ENCODE measurements at regions not wholly inside any gene's neighbourhood (a gene's known extent, or its start where the extent isn't known, plus 50 kb on each side); places are given as distances from the start of the nearest gene placed in this dataset.

- no peak overlapping the region for H2AFZ ChIP-seq (ENCODE audit: low read depth, low read length, severe bottlenecking)
- no peaks in the 10 kb centered on the region for H3F3A ChIP-seq (ENCODE audit: insufficient read depth)
- TF ChIP-seq CTCF (IDR thresholded peaks at IDR 0.05; ENCODE audit: insufficient read depth, low read length, poor library complexity, severe bottlenecking): no peak
- no peak for TF ChIP-seq EZH2phosphoT487 (conservative IDR thresholded peaks at IDR 0.05; ENCODE audit: low read length)
- no peaks in the 10 kb centered on the region for H3K9me2 ChIP-seq (replicated peaks; ENCODE audit: insufficient read depth, low read length)
- no peaks in the 10 kb centered on the region for H4K20me1 ChIP-seq (ENCODE audit: low read depth, low read length)
- no peaks in the 10 kb centered on the region for H3K27me3 ChIP-seq (ENCODE audit: low read length)
- H3K27ac ChIP-seq (ENCODE audit: low read depth, low read length): no peak overlapping the region
- H3K79me2 ChIP-seq (ENCODE audit: insufficient read depth, low read length): no peaks in the 10 kb centered on the region
- H3K9me3 ChIP-seq (ENCODE audit: insufficient read depth, low read length): peaks cover 4% of the 10 kb centered on the region; the same call in 1 of the 2 replicates
- no peak overlapping the region for H3K4me2 ChIP-seq (ENCODE audit: low read depth, low read length, poor library complexity, severe bottlenecking)
- H3K9ac ChIP-seq (ENCODE audit: low read length): no peak overlapping the region
- H3K4me3 ChIP-seq (ENCODE audit: insufficient read depth, low read length, poor library complexity, severe bottlenecking): no peak overlapping the region
- H3K36me3 ChIP-seq (ENCODE audit: low read length): no peaks in the 10 kb centered on the region
These were observed 232.8 kb upstream of the DIO3 start for GRCh38 chr14:101328412-101329028.

GRCh38 chr14:101330416-101331140 is 230.7 kb upstream of the DIO3 start:
- no peak overlapping the region for H3K27ac ChIP-seq (ENCODE audit: low read depth, low read length)
- no peaks in the 10 kb centered on the region for H3K9me2 ChIP-seq (replicated peaks; ENCODE audit: insufficient read depth, low read length)
- no peaks in the 10 kb centered on the region for H3K79me2 ChIP-seq (ENCODE audit: insufficient read depth, low read length)
- H3K9ac ChIP-seq (ENCODE audit: low read length): no peak overlapping the region
- H3K36me3 ChIP-seq (ENCODE audit: low read length): no peaks in the 10 kb centered on the region
- H3K4me2 ChIP-seq (ENCODE audit: low read depth, low read length, poor library complexity, severe bottlenecking): no peak overlapping the region
- no peaks in the 10 kb centered on the region for H3K27me3 ChIP-seq (ENCODE audit: low read length)
- no peaks in the 10 kb centered on the region for H3F3A ChIP-seq (ENCODE audit: insufficient read depth)
- no peak overlapping the region for H3K4me3 ChIP-seq (ENCODE audit: insufficient read depth, low read length, poor library complexity, severe bottlenecking)
- no peaks in the 10 kb centered on the region for H3K9me3 ChIP-seq (ENCODE audit: insufficient read depth, low read length)
- H2AFZ ChIP-seq (ENCODE audit: low read depth, low read length, severe bottlenecking): no peak overlapping the region
- no peaks in the 10 kb centered on the region for H4K20me1 ChIP-seq (ENCODE audit: low read depth, low read length)
- TF ChIP-seq CTCF (IDR thresholded peaks at IDR 0.05; ENCODE audit: insufficient read depth, low read length, poor library complexity, severe bottlenecking) (no peak), EZH2phosphoT487 (conservative IDR thresholded peaks at IDR 0.05; ENCODE audit: low read length) (no peak)

GRCh38 chr14:101331141-101331525 is 230.2 kb upstream of the DIO3 start:
- Histone ChIP-seq H3K79me2 (ENCODE audit: insufficient read depth, low read length) (no peaks in the 10 kb centered on the region), H3K9ac (ENCODE audit: low read length) (no peak overlapping the region), H3F3A (ENCODE audit: insufficient read depth) (no peaks in the 10 kb centered on the region), H3K4me3 (ENCODE audit: insufficient read depth, low read length, poor library complexity, severe bottlenecking) (no peak overlapping the region), H2AFZ (ENCODE audit: low read depth, low read length, severe bottlenecking) (no peak overlapping the region), H3K4me2 (ENCODE audit: low read depth, low read length, poor library complexity, severe bottlenecking) (no peak overlapping the region), H3K9me3 (ENCODE audit: insufficient read depth, low read length) (no peaks in the 10 kb centered on the region), H3K27me3 (ENCODE audit: low read length) (no peaks in the 10 kb centered on the region), H3K27ac (ENCODE audit: low read depth, low read length) (no peak overlapping the region), H4K20me1 (ENCODE audit: low read depth, low read length) (no peaks in the 10 kb centered on the region), H3K36me3 (ENCODE audit: low read length) (no peaks in the 10 kb centered on the region), H3K9me2 (replicated peaks; ENCODE audit: insufficient read depth, low read length) (no peaks in the 10 kb centered on the region)
- TF ChIP-seq CTCF (IDR thresholded peaks at IDR 0.05; ENCODE audit: insufficient read depth, low read length, poor library complexity, severe bottlenecking): no peak
- TF ChIP-seq EZH2phosphoT487 (conservative IDR thresholded peaks at IDR 0.05; ENCODE audit: low read length): no peak
